ENCODE measurements at regions not wholly inside any gene's neighbourhood (a gene's known extent, or its start where the extent isn't known, plus 50 kb on each side); places are given as distances from the start of the nearest gene placed in this dataset.

DNA sequence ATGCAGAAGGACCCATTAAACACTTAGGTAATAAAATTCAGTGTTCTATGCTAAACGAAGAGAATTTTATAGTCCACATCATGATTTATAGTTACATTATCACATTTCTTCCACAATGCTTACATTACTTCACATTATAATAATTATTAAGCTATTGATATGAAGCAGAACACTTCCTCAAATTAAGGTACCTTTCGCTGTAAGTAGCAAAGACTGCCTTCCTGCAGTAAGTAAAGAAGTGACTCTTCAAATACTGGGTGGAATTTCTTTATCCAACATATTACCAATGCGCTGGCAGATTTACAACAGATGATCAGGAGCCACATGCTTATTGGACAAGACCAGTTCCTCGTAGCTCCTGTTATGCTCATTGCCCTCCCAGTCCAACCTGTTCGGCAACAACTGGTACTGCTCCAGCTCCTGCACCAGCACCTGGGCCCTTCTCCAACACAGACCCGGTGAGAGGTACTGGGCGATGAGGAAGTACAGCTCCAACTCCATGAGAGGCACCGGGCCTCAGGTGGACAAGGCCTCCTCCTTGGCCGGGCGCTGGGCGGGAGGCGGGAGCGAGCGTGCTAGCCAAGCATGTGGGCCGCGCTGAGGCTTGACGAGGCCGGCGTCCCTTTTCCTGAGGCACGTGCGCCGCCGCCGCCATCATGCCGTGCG lies 210.7 kb upstream of the ATP2B1 start:
- DNase-seq (ENCODE audit: low read depth): no peak
- no peak overlapping the region for H3K4me3 ChIP-seq (ENCODE audit: low read depth, low read length)
- in situ Hi-C loops (cut with HindIII; ENCODE audit: low sequenced_read_pairs): no loop called here
- TF ChIP-seq, protein P1, sequence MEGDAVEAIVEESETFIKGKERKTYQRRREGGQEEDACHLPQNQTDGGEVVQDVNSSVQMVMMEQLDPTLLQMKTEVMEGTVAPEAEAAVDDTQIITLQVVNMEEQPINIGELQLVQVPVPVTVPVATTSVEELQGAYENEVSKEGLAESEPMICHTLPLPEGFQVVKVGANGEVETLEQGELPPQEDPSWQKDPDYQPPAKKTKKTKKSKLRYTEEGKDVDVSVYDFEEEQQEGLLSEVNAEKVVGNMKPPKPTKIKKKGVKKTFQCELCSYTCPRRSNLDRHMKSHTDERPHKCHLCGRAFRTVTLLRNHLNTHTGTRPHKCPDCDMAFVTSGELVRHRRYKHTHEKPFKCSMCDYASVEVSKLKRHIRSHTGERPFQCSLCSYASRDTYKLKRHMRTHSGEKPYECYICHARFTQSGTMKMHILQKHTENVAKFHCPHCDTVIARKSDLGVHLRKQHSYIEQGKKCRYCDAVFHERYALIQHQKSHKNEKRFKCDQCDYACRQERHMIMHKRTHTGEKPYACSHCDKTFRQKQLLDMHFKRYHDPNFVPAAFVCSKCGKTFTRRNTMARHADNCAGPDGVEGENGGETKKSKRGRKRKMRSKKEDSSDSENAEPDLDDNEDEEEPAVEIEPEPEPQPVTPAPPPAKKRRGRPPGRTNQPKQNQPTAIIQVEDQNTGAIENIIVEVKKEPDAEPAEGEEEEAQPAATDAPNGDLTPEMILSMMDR (IDR thresholded peaks at IDR 0.05; ENCODE audit: low read depth, low read length, missing control alignments): no peak

GRCh38 chr12:89918172-89918846 lies 209.7 kb upstream of the ATP2B1 start:
- TF ChIP-seq, protein P1 (IDR thresholded peaks at IDR 0.05; ENCODE audit: low read depth, low read length, missing control alignments): no peak

DNA sequence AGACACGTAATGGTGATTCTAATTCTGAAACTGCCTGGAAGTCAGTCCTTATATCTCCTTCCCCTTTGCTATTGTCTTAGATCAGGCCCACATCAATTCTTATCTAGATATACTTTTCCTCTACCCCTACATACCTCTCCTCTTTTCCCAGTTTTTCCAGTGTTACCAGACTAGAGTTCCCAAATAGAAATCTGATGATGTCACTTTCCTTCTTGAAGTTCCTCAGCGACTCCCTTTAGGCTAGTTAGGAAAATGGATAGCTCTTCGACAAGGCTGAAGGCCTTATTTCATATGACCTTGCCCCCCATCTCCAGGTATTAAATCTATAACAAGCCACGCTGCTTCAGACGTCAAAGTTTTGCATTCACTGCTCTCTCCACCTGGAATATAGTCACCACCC lies 201.1 kb upstream of the ATP2B1 start:
- no peak overlapping the region for H3K4me3 ChIP-seq (ENCODE audit: low read depth, low read length)
- DNase-seq (ENCODE audit: low read depth): no peak
- in situ Hi-C loops (cut with HindIII; ENCODE audit: low sequenced_read_pairs): no loop called here
- TF ChIP-seq, protein P1 (IDR thresholded peaks at IDR 0.05; ENCODE audit: low read depth, low read length, missing control alignments): no peak

More at GRCh38 chr12:89918172-89918846, 209.7 kb upstream of the ATP2B1 start:
- in situ Hi-C loops (cut with HindIII; ENCODE audit: low sequenced_read_pairs): no loop called here
- no peak overlapping the region for H3K4me3 ChIP-seq (ENCODE audit: low read depth, low read length)
- DNase-seq (ENCODE audit: low read depth): no peak

- in situ Hi-C loops (cut with HindIII; ENCODE audit: low sequenced_read_pairs): no loop called here
- no peak for DNase-seq (ENCODE audit: low read depth)
- no peak overlapping the region for H3K4me3 ChIP-seq (ENCODE audit: low read depth, low read length)
- TF ChIP-seq, protein P1 (IDR thresholded peaks at IDR 0.05; ENCODE audit: low read depth, low read length, missing control alignments): no peak
Observed at GRCh38 chr12:89907659-89908058, 199.0 kb upstream of the ATP2B1 start.

DNA sequence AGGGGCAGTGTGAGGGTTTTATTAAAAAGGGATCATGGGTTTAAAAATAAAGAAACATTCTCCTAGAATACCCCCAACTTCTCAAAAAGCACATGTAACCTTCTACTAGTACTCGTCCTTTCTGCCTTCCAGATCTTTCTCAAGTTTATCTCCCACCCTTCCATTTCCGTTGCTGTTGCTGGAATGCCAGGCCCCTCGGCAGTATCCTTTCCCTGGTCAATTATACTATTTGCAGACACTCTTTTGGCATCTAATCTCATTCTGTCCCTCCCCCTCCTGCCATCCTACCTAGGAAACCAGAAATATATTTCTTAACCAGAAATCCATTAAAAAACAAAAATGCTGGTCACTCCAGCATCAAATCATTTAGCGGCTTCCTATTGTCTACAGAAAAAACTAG lies 198.2 kb upstream of the ATP2B1 start:
- TF ChIP-seq, protein P1 (IDR thresholded peaks at IDR 0.05; ENCODE audit: low read depth, low read length, missing control alignments): no peak
- in situ Hi-C loops (cut with HindIII; ENCODE audit: low sequenced_read_pairs): no loop called here
- H3K4me3 ChIP-seq (ENCODE audit: low read depth, low read length): no peak overlapping the region
- DNase-seq (ENCODE audit: low read depth): no peak

DNA sequence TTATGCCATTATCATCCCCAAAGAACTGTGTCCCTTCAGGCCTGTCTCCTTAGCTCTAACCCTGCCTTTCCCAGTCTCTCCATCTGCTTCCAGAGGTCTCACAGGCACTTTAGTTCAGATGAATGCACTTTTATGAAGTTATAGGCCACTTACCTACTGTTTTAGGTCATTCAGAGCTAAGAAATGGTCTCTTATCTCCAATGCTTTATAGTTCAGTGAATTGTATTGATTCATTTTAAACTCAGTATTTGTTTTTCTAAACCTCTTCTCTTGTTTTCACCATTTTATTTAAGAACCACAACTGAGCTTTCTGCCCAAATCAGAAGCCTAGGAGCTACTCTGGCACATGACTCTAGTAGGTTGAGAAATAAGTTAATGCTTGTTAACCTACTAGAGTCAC lies 197.5 kb upstream of the ATP2B1 start:
- no peak for DNase-seq (ENCODE audit: low read depth)
- in situ Hi-C loops (cut with HindIII; ENCODE audit: low sequenced_read_pairs): no loop called here
- TF ChIP-seq, protein P1 (IDR thresholded peaks at IDR 0.05; ENCODE audit: low read depth, low read length, missing control alignments): no peak

More for the DNA sequence above, 197.5 kb upstream of the ATP2B1 start:
- no peak overlapping the region for H3K4me3 ChIP-seq (ENCODE audit: low read depth, low read length)

Data from astrocyte of the cerebellum (primary cell).